HEK293 (cell line): ENCODE measurements at regions not wholly inside any gene's neighbourhood (a gene's known extent, or its start where the extent isn't known, plus 50 kb on each side); places are given as distances from the start of the nearest gene placed in this dataset.

ENCODE experiments used
- CTCF ChIA-PET: fragments of 350-600 bp; formaldehyde crosslinking; extraction: SDS; loops from one replicate; lab custom pipeline; 2021; ENCODE audit warnings: antibody characterized with exemption; lab: Yijun Ruan, JAX
- POLR2A ChIA-PET: fragments of 300-600 bp; formaldehyde crosslinking; extraction: SDS; loops from one replicate; lab custom pipeline; 2020; ENCODE audit warnings: antibody characterized with exemption, inconsistent platforms; lab: Yijun Ruan, JAX
- H3K27ac ChIP-seq: fragments of 200-500 bp; sonication (Bioruptor generic); 2 replicates; pipeline ENCODE4 v1.5.1; 2014; ENCODE audit warnings: low read depth, low read length, control low read depth, inconsistent platforms; ENCODE audit errors: extremely low read depth
- H3K36me3 ChIP-seq, 2 experiments: fragments of 200-500 bp in 1 of 2; sonication (Bioruptor generic) in 1 of 2; 1 replicate in 1 of 2; 2 replicates in 1 of 2; pipeline ENCODE4 v1.5.1; 2014 to 2017; ENCODE audit warnings: inconsistent platforms in 2 of 2, low read length in 2 of 2; ENCODE audit not compliant: control insufficient read depth in 2 of 2, insufficient read depth in 1 of 2
- H3K4me1 ChIP-seq: fragments of 200-500 bp; sonication (Bioruptor generic); 2 replicates; pipeline ENCODE4 v1.5.1; 2014; ENCODE audit warnings: mild to moderate bottlenecking, low read length, inconsistent platforms; ENCODE audit not compliant: control insufficient read depth, insufficient read depth
- H3K4me3 ChIP-seq: 2 replicates; pipeline ENCODE4 v1.5.1; 2011; ENCODE audit warnings: low read depth, mild to moderate bottlenecking, control low read depth, low read length, moderate library complexity
- H3K9me3 ChIP-seq: fragments of 200-500 bp; sonication (Bioruptor generic); 2 replicates; pipeline ENCODE4 v1.5.1; 2014; ENCODE audit warnings: low read depth, low read length, inconsistent platforms; ENCODE audit not compliant: control insufficient read depth, insufficient read depth
- BCL11A ChIP-seq: fragments of 450-650 bp; formaldehyde crosslinking; IDR thresholded peaks from 2 replicates; pipeline ENCODE4 v1.5.1; 2016; ENCODE audit warnings: low read depth, missing biosample characterization, missing genetic modification characterization
- BCL6B ChIP-seq: fragments of 450-650 bp; formaldehyde crosslinking; IDR thresholded peaks from 2 replicates; pipeline ENCODE4 v1.5.1; 2017; ENCODE audit warnings: missing biosample characterization, missing genetic modification characterization
- KLF8 ChIP-seq: fragments of 450-650 bp; formaldehyde crosslinking; IDR thresholded peaks from 2 replicates; pipeline ENCODE4 v1.5.1; 2016; ENCODE audit warnings: missing biosample characterization, missing genetic modification characterization
- OVOL3 ChIP-seq: fragments of 450-650 bp; formaldehyde crosslinking; IDR thresholded peaks from 2 replicates; pipeline ENCODE4 v1.5.1; 2016; ENCODE audit warnings: missing biosample characterization, missing genetic modification characterization
- TCF7L2 ChIP-seq: IDR thresholded peaks from 2 replicates; pipeline ENCODE4 v1.6.1; 2011; ENCODE audit warnings: low read depth, mild to moderate bottlenecking, inconsistent platforms, low read length, moderate library complexity, borderline replicate concordance
- ZBTB1 ChIP-seq: fragments of 450-650 bp; formaldehyde crosslinking; IDR thresholded peaks from 2 replicates; pipeline ENCODE4 v1.5.1; 2016; ENCODE audit warnings: missing biosample characterization, missing genetic modification characterization
- ZBTB17 ChIP-seq: fragments of 450-650 bp; formaldehyde crosslinking; IDR thresholded peaks from 2 replicates; pipeline ENCODE4 v1.5.1; 2016; ENCODE audit warnings: missing biosample characterization, missing genetic modification characterization
- ZNF112 ChIP-seq: fragments of 450-650 bp; formaldehyde crosslinking; IDR thresholded peaks from 2 replicates; pipeline ENCODE4 v1.5.0; 2017; ENCODE audit warnings: missing biosample characterization, missing genetic modification characterization
- ZNF16 ChIP-seq: fragments of 450-650 bp; formaldehyde crosslinking; IDR thresholded peaks from 2 replicates; pipeline ENCODE4 v1.5.1; 2016; ENCODE audit warnings: low read depth, missing biosample characterization, missing genetic modification characterization
- ZNF350 ChIP-seq: fragments of 450-650 bp; formaldehyde crosslinking; IDR thresholded peaks from 2 replicates; pipeline ENCODE4 v1.5.0; 2017; ENCODE audit warnings: missing biosample characterization, mild to moderate bottlenecking, missing genetic modification characterization
- ZNF433 ChIP-seq: fragments of 450-650 bp; formaldehyde crosslinking; IDR thresholded peaks from 2 replicates; pipeline ENCODE4 v1.5.1; 2016; ENCODE audit warnings: missing biosample characterization, missing genetic modification characterization, low read depth
- ZNF514 ChIP-seq: fragments of 450-650 bp; formaldehyde crosslinking; IDR thresholded peaks from 2 replicates; pipeline ENCODE4 v1.5.1; 2016; ENCODE audit warnings: missing biosample characterization, missing genetic modification characterization
- ZNF521 ChIP-seq: fragments of 450-650 bp; formaldehyde crosslinking; IDR thresholded peaks from 2 replicates; pipeline ENCODE4 v1.5.1; 2017; ENCODE audit warnings: missing biosample characterization, mild to moderate bottlenecking, missing genetic modification characterization
- ZNF529 ChIP-seq: fragments of 450-650 bp; formaldehyde crosslinking; IDR thresholded peaks from 2 replicates; pipeline ENCODE4 v1.5.1; 2017; ENCODE audit warnings: missing genetic modification characterization, missing biosample characterization; ENCODE audit not compliant: insufficient replicate concordance
- ZNF561 ChIP-seq: fragments of 450-650 bp; IDR thresholded peaks from 2 replicates; pipeline ENCODE4 v1.5.1; 2018; ENCODE audit warnings: missing biosample characterization, missing genetic modification characterization, borderline replicate concordance
- ZNF654 ChIP-seq: fragments of 450-650 bp; formaldehyde crosslinking; IDR thresholded peaks from 2 replicates; pipeline ENCODE4 v1.5.1; 2016; ENCODE audit warnings: low read depth, missing biosample characterization, missing genetic modification characterization
- ZNF776 ChIP-seq: fragments of 450-650 bp; formaldehyde crosslinking; IDR thresholded peaks from 2 replicates; pipeline ENCODE4 v1.5.0; 2017; ENCODE audit warnings: missing biosample characterization, missing genetic modification characterization, borderline replicate concordance
- ZSCAN16 ChIP-seq: fragments of 450-650 bp; formaldehyde crosslinking; IDR thresholded peaks from 2 replicates; pipeline ENCODE4 v1.5.1; 2016; ENCODE audit warnings: missing biosample characterization, missing genetic modification characterization
- TF ChIP-seq, protein P1 (sequence below): fragments of 450-650 bp; formaldehyde crosslinking; conservative IDR thresholded peaks from 2 replicates; pipeline ENCODE4 v1.5.1; 2016; ENCODE audit warnings: low read depth, missing biosample characterization, missing genetic modification characterization
- TF ChIP-seq, protein P2 (sequence below): fragments of 450-650 bp; formaldehyde crosslinking; IDR thresholded peaks from 2 replicates; pipeline ENCODE4 v1.5.1; 2016; ENCODE audit warnings: missing biosample characterization, missing genetic modification characterization
- TF ChIP-seq, protein P3 (sequence below): fragments of 450-650 bp; formaldehyde crosslinking; IDR thresholded peaks from 2 replicates; pipeline ENCODE4 v1.5.1; 2017; ENCODE audit warnings: missing biosample characterization, missing genetic modification characterization
- TF ChIP-seq, protein P4 (sequence below): fragments of 450-650 bp; formaldehyde crosslinking; IDR thresholded peaks from 2 replicates; pipeline ENCODE4 v1.5.1; 2016; ENCODE audit warnings: missing biosample characterization, missing genetic modification characterization
- TF ChIP-seq, protein P5 (sequence below): fragments of 450-650 bp; formaldehyde crosslinking; IDR thresholded peaks from 2 replicates; pipeline ENCODE4 v1.5.0; 2017; ENCODE audit warnings: missing biosample characterization, missing genetic modification characterization, borderline replicate concordance

DNA sequence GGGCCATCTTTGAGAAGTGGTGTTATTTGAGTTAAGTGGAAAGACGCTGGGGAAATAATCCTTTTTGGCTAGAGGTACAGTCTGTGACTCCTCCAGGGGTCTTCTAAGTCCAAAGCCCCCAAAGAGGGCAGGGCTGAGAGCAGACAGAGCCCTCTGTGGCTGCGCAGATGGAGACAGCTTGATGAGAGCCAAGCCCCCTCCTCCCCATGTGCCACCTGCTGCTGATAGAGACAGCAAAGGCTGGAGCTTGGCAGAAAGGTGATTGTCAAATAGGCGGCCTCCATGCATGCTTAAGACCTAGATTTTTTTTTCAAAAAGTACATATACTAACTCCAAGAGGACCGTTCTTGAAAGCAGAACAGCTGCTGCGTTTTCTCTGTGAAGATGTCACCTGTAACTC lies 72.4 kb downstream of the CRYGS start:
- Histone ChIP-seq H3K36me3 (no peaks in the 10 kb centered on the region), H3K9me3 (no peaks in the 10 kb centered on the region), H3K27ac (no peak overlapping the region), H3K4me3 (no peak overlapping the region), H3K4me1 (no peaks in the 10 kb centered on the region)
- ChIA-PET POLR2A (no interaction called here), CTCF (no interaction called here)
- TF ChIP-seq TCF7L2 (no peak), ZBTB1 (no peak), BCL11A (tag by site-specific recombination) (no peak), ZNF654 (tag by site-specific recombination) (no peak)
- TF ChIP-seq, protein P1, sequence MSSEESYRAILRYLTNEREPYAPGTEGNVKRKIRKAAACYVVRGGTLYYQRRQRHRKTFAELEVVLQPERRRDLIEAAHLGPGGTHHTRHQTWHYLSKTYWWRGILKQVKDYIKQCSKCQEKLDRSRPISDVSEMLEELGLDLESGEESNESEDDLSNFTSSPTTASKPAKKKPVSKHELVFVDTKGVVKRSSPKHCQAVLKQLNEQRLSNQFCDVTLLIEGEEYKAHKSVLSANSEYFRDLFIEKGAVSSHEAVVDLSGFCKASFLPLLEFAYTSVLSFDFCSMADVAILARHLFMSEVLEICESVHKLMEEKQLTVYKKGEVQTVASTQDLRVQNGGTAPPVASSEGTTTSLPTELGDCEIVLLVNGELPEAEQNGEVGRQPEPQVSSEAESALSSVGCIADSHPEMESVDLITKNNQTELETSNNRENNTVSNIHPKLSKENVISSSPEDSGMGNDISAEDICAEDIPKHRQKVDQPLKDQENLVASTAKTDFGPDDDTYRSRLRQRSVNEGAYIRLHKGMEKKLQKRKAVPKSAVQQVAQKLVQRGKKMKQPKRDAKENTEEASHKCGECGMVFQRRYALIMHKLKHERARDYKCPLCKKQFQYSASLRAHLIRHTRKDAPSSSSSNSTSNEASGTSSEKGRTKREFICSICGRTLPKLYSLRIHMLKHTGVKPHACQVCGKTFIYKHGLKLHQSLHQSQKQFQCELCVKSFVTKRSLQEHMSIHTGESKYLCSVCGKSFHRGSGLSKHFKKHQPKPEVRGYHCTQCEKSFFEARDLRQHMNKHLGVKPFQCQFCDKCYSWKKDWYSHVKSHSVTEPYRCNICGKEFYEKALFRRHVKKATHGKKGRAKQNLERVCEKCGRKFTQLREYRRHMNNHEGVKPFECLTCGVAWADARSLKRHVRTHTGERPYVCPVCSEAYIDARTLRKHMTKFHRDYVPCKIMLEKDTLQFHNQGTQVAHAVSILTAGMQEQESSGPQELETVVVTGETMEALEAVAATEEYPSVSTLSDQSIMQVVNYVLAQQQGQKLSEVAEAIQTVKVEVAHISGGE (tag by site-specific recombination): no peak
- TF ChIP-seq, protein P2, sequence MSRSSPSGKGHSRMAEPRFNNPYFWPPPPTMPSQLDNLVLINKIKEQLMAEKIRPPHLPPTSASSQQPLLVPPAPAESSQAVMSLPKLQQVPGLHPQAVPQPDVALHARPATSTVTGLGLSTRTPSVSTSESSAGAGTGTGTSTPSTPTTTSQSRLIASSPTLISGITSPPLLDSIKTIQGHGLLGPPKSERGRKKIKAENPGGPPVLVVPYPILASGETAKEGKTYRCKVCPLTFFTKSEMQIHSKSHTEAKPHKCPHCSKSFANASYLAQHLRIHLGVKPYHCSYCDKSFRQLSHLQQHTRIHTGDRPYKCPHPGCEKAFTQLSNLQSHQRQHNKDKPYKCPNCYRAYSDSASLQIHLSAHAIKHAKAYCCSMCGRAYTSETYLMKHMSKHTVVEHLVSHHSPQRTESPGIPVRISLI (tag by site-specific recombination): no peak

- CTCF ChIA-PET: interaction anchor here (0.7 kb wide), 1 partner anchor 626 kb away, joined by 7 read pairs; no protein-coding TSS in a partner anchor
- Histone ChIP-seq H3K36me3 (no peaks in the 10 kb centered on the region), H3K4me1 (no peaks in the 10 kb centered on the region), H3K9me3 (no peaks in the 10 kb centered on the region), H3K27ac (no peak overlapping the region), H3K4me3 (no peak overlapping the region)
- POLR2A ChIA-PET: no interaction called here
- TF ChIP-seq, protein P3, sequence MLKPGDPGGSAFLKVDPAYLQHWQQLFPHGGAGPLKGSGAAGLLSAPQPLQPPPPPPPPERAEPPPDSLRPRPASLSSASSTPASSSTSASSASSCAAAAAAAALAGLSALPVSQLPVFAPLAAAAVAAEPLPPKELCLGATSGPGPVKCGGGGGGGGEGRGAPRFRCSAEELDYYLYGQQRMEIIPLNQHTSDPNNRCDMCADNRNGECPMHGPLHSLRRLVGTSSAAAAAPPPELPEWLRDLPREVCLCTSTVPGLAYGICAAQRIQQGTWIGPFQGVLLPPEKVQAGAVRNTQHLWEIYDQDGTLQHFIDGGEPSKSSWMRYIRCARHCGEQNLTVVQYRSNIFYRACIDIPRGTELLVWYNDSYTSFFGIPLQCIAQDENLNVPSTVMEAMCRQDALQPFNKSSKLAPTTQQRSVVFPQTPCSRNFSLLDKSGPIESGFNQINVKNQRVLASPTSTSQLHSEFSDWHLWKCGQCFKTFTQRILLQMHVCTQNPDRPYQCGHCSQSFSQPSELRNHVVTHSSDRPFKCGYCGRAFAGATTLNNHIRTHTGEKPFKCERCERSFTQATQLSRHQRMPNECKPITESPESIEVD: no peak
- TF ChIP-seq BCL6B (tag by site-specific recombination) (no peak), ZBTB17 (tag by site-specific recombination) (no peak), ZNF776 (tag by site-specific recombination) (no peak), ZNF529 (tag by site-specific recombination) (no peak), ZNF514 (no peak), KLF8 (tag by site-specific recombination) (no peak), ZNF561 (no peak), OVOL3 (tag by site-specific recombination) (no peak), ZNF350 (no peak), ZSCAN16 (tag by site-specific recombination) (no peak), ZNF16 (tag by site-specific recombination) (no peak), ZNF521 (no peak), ZNF433 (tag by site-specific recombination) (no peak), ZNF112 (tag by site-specific recombination) (no peak)
- TF ChIP-seq, protein P4, sequence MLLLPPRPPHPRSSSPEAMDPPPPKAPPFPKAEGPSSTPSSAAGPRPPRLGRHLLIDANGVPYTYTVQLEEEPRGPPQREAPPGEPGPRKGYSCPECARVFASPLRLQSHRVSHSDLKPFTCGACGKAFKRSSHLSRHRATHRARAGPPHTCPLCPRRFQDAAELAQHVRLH: no peak
- TF ChIP-seq, protein P5, sequence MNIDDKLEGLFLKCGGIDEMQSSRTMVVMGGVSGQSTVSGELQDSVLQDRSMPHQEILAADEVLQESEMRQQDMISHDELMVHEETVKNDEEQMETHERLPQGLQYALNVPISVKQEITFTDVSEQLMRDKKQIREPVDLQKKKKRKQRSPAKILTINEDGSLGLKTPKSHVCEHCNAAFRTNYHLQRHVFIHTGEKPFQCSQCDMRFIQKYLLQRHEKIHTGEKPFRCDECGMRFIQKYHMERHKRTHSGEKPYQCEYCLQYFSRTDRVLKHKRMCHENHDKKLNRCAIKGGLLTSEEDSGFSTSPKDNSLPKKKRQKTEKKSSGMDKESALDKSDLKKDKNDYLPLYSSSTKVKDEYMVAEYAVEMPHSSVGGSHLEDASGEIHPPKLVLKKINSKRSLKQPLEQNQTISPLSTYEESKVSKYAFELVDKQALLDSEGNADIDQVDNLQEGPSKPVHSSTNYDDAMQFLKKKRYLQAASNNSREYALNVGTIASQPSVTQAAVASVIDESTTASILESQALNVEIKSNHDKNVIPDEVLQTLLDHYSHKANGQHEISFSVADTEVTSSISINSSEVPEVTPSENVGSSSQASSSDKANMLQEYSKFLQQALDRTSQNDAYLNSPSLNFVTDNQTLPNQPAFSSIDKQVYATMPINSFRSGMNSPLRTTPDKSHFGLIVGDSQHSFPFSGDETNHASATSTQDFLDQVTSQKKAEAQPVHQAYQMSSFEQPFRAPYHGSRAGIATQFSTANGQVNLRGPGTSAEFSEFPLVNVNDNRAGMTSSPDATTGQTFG (tag by site-specific recombination): no peak
These were observed 74.7 kb downstream of the CRYGS start for GRCh38 chr3:186469525-186469924.
